HG03521 (cell line): ENCODE measurements at regions not wholly inside any gene's neighbourhood (a gene's known extent, or its start where the extent isn't known, plus 50 kb on each side); places are given as distances from the start of the nearest gene placed in this dataset.

ENCODE experiments used
- ATAC-seq: cut with Tn5 transposase; IDR thresholded peaks from one replicate; pipeline ENCODE4 v1.9.1; 2021; ENCODE audit warnings: mild to moderate bottlenecking, moderate library complexity; ENCODE audit not compliant: unreplicated experiment

- no peak for ATAC-seq
These were observed 998.6 kb downstream of the TTLL7 start for GRCh38 chr1:83000286-83000685.

- ATAC-seq, result no peak
These were observed 1003.0 kb downstream of the TTLL7 start for GRCh38 chr1:82995951-82996350.

- no peak for ATAC-seq
These were observed 1004.2 kb downstream of the TTLL7 start for GRCh38 chr1:82994616-82995263.

- ATAC-seq, result no peak
These were observed 1007.4 kb downstream of the TTLL7 start for GRCh38 chr1:82991569-82991968.

GRCh38 chr1:82979593-82980236, 1019.2 kb downstream of the TTLL7 start:
- ATAC-seq, result peak; percentile 97

- no peak for ATAC-seq
These were observed 1020.2 kb downstream of the TTLL7 start for GRCh38 chr1:82978461-82979324.

GRCh38 chr1:82972841-82973553, 1025.9 kb downstream of the TTLL7 start:
- ATAC-seq, result no peak

- ATAC-seq, result no peak
These were observed 1029.6 kb downstream of the TTLL7 start for GRCh38 chr1:82969340-82969739.

GRCh38 chr1:82962658-82963057, 1036.3 kb downstream of the TTLL7 start:
- ATAC-seq, result no peak

GRCh38 chr1:82950606-82951200, 1048.2 kb downstream of the TTLL7 start:
- ATAC-seq, result no peak

GRCh38 chr1:82948386-82948785, 1050.5 kb downstream of the TTLL7 start:
- ATAC-seq, result no peak

- no peak for ATAC-seq
These were observed 1051.7 kb downstream of the TTLL7 start for GRCh38 chr1:82947278-82947677.

- no peak for ATAC-seq
These were observed 1052.8 kb downstream of the TTLL7 start for GRCh38 chr1:82946096-82946605.

GRCh38 chr1:82944822-82945221, 1054.1 kb downstream of the TTLL7 start:
- no peak for ATAC-seq

GRCh38 chr1:82934074-82934473, 1064.9 kb downstream of the TTLL7 start:
- ATAC-seq, result no peak

- no peak for ATAC-seq
These were observed 1066.2 kb downstream of the TTLL7 start for GRCh38 chr1:82932727-82933126.

GRCh38 chr1:82932207-82932606, 1066.7 kb downstream of the TTLL7 start:
- no peak for ATAC-seq

- no peak for ATAC-seq
These were observed 1067.9 kb downstream of the TTLL7 start for GRCh38 chr1:82931006-82931405.

GRCh38 chr1:82927753-82928152, 1071.2 kb downstream of the TTLL7 start:
- no peak for ATAC-seq

- no peak for ATAC-seq
These were observed 1074.3 kb downstream of the TTLL7 start for GRCh38 chr1:82924666-82925065.

- no peak for ATAC-seq
These were observed 1075.0 kb downstream of the TTLL7 start for GRCh38 chr1:82923931-82924330.
